ENCODE measurements at regions not wholly inside any gene's neighbourhood (a gene's known extent, or its start where the extent isn't known, plus 50 kb on each side); places are given as distances from the start of the nearest gene placed in this dataset.

- Mint-ChIP-seq H3K4me1 (peaks cover under 1% of the 10 kb centered on the region), H3K27ac (no peak overlapping the region), H3K4me3 (no peak overlapping the region), H3K36me3 (ENCODE audit: low read depth) (no peaks in the 10 kb centered on the region), H3K9me3 (no peaks in the 10 kb centered on the region), H3K27me3 (ENCODE audit: insufficient read depth) (peaks cover 27% of the 10 kb centered on the region)
- H3K27ac ChIP-seq (ENCODE audit: low read depth, low read length) = no peak overlapping the region
- H3K36me3 ChIP-seq (ENCODE audit: control insufficient read depth, insufficient read depth, low read length) = no peaks in the 10 kb centered on the region
- no peak for DNase-seq
- no peaks in the 10 kb centered on the region for H3K27me3 ChIP-seq (ENCODE audit: control insufficient read depth, insufficient read depth, low read length, poor library complexity, severe bottlenecking)
- WGBS, 2 experiments (ENCODE audit: insufficient coverage in 1 of 2, insufficient read length in 1 of 2) = 97 to 100% methylated on average over 4 to 5 of the region's 5 CpGs
- H3K4me1 ChIP-seq (ENCODE audit: control insufficient read depth, insufficient read depth, low read length) = no peaks in the 10 kb centered on the region
- no peak overlapping the region for H3K9ac ChIP-seq (ENCODE audit: extremely low read depth, low read length, poor library complexity, severe bottlenecking)
- no peak for TF ChIP-seq CTCF (conservative IDR thresholded peaks at IDR 0.05)
- no peaks in the 10 kb centered on the region for H3K9me3 ChIP-seq (ENCODE audit: control insufficient read depth, low read length)
- H3K4me3 ChIP-seq (ENCODE audit: low read length) = no peak overlapping the region
Observed at GRCh38 chr20:60250251-60250650, 292.0 kb downstream of the CDH26 start.

DNA sequence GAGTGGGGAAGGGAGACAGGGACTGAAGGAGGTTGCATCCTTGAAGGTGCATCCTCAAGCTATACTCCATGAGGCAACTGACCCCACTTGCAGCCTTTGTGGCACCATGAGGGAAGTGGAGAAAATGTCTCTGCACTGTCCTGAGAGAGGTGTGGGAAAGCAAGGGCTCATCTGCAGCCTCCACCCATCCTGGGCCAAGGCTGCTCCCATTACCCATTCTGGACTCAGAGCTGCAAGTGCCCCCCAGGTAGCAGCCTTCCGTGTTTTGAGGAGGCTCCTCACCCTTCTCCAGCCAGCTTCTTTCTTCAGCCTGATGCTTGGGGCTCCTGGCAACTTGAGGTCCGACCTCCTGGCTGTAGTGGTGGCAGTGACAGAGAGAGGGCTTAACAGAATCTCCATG, 294.6 kb downstream of the CDH26 start:
- Mint-ChIP-seq H3K4me3 (no peak overlapping the region), H3K27ac (no peak overlapping the region), H3K4me1 (peaks cover 4% of the 10 kb centered on the region), H3K36me3 (ENCODE audit: low read depth) (no peaks in the 10 kb centered on the region), H3K27me3 (ENCODE audit: insufficient read depth) (peaks cover 46% of the 10 kb centered on the region), H3K9me3 (no peaks in the 10 kb centered on the region)
- no peaks in the 10 kb centered on the region for H3K36me3 ChIP-seq (ENCODE audit: control insufficient read depth, insufficient read depth, low read length)
- no peaks in the 10 kb centered on the region for H3K9me3 ChIP-seq (ENCODE audit: control insufficient read depth, low read length)
- DNase-seq = no peak
- no peaks in the 10 kb centered on the region for H3K4me1 ChIP-seq (ENCODE audit: control insufficient read depth, insufficient read depth, low read length)
- no peak for TF ChIP-seq CTCF (conservative IDR thresholded peaks at IDR 0.05)
- H3K9ac ChIP-seq (ENCODE audit: extremely low read depth, low read length, poor library complexity, severe bottlenecking) = no peak overlapping the region
- no peak overlapping the region for H3K4me3 ChIP-seq (ENCODE audit: low read length)
- no peaks in the 10 kb centered on the region for H3K27me3 ChIP-seq (ENCODE audit: control insufficient read depth, insufficient read depth, low read length, poor library complexity, severe bottlenecking)
- no peak overlapping the region for H3K27ac ChIP-seq (ENCODE audit: low read depth, low read length)
- WGBS, 2 experiments (ENCODE audit: insufficient coverage in 1 of 2, insufficient read length in 1 of 2) = 80 to 88% methylated on average over 1 to 2 of the region's 2 CpGs

DNA sequence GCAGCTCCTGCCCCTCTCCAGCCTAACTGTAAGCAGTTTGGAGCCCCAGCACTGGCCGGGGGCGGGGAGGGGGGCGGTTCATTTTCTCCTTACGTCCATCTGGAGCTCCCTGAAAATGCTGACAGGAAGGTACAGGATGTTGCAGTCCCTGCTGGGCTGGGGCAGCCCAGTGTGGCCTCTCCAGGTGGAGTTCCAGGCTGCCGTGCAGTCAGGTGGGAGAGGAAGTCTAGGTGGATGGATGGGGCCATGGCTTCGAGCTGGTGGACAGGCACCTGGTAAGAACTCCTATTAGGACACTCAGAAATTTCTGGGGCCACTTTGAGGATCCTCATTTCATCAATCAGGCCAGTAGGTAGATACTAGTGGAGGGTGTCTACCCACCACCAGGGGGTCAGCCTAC, 295.2 kb downstream of the CDH26 start:
- Histone ChIP-seq H3K9me3 (ENCODE audit: control insufficient read depth, low read length) (no peaks in the 10 kb centered on the region), H3K27ac (ENCODE audit: low read depth, low read length) (no peak overlapping the region), H3K9ac (ENCODE audit: extremely low read depth, low read length, poor library complexity, severe bottlenecking) (no peak overlapping the region), H3K4me1 (ENCODE audit: control insufficient read depth, insufficient read depth, low read length) (no peaks in the 10 kb centered on the region), H3K4me3 (ENCODE audit: low read length) (no peak overlapping the region), H3K36me3 (ENCODE audit: control insufficient read depth, insufficient read depth, low read length) (no peaks in the 10 kb centered on the region), H3K27me3 (ENCODE audit: control insufficient read depth, insufficient read depth, low read length, poor library complexity, severe bottlenecking) (no peaks in the 10 kb centered on the region)
- no peak overlapping the region for H3K27ac Mint-ChIP-seq
- peaks cover 49% of the 10 kb centered on the region for H3K27me3 Mint-ChIP-seq (ENCODE audit: insufficient read depth)
- H3K4me3 Mint-ChIP-seq = no peak overlapping the region
- no peak for DNase-seq
- no peaks in the 10 kb centered on the region for H3K9me3 Mint-ChIP-seq
- peaks cover 4% of the 10 kb centered on the region for H3K4me1 Mint-ChIP-seq
- TF ChIP-seq CTCF (conservative IDR thresholded peaks at IDR 0.05) = no peak
- no peaks in the 10 kb centered on the region for H3K36me3 Mint-ChIP-seq (ENCODE audit: low read depth)
- WGBS, 2 experiments (ENCODE audit: insufficient coverage in 1 of 2, insufficient read length in 1 of 2) = 89 to 96% methylated on average over 6 of the region's 6 CpGs

All from endodermal cell (in vitro differentiated cells).